NCI-H1048 (cell line): ENCODE measurements at regions not wholly inside any gene's neighbourhood (a gene's known extent, or its start where the extent isn't known, plus 50 kb on each side); places are given as distances from the start of the nearest gene placed in this dataset.

ENCODE experiments used
- DNase-seq: peaks from one replicate; lab custom pipeline; 2025; lab: John Stamatoyannopoulos, UW

DNA sequence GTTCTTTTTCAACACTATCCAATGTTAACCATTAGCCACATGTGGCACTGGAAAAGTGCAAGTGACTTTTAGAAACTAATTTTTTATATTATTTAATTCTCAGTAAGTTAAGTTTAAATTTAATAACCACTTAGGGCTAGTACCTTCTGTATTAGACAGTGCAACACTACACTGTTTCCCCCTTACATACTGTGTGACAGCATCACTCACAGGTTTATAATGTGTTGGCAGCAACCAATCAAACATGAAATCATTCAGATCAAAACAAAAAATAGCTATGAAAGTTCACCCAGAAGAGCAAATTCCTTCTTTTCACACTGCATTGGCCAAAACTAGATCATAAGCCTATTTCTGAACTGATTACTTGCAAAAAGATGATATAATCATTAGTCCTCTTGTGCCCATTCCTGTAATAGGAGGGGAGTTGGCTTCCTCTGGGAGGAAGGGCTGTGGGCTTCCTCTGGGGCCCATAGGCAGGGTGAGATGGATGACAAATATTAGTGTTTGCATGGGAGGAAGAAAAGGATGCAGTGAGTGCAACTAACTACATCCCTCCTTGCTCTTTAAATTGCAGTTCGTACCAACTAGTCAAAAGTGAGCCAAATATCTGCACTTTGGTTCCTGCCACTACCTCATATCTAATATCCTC, 708.1 kb upstream of the RGMB start:
- no peak for DNase-seq

DNA sequence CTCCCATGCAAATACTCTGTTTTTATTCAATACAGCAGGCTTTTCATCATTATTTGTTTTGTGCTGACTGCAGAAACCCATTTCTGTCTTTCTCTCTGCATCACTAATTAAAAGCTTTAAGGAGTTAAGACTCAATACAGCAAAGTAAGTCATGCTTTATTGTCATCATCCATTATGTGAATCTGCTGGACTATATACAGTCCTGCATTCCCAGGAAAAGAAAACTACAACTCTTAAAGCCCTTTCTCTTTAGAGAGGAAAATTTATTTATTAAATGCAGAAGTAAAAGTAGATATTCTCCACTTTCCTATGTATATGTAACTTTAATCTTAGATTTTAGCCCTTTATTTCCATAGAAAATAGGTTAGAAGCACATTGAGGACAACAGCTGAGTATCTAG, 706.6 kb upstream of the RGMB start:
- DNase-seq, result no peak

- DNase-seq, result no peak
Observed at GRCh38 chr5:98069876-98070512, 703.5 kb upstream of the RGMB start.

DNA sequence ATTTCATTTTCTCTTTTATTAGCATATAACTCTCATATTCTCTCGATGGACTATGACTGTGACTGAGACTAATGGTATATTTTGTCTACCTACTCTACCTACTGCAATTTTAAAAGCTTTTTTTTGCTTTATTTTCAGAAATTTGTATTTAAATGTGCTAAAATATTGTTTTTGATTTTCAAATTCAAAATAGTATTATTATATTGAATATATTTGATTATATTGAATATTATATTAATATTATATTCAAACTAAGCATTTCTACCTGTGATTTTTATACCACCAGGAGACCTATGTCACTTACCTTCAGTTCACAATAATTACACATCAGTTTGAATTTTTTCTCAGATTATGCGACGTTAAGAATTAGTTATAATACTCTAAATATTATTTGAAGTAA, 700.5 kb upstream of the RGMB start:
- DNase-seq, result no peak

DNA sequence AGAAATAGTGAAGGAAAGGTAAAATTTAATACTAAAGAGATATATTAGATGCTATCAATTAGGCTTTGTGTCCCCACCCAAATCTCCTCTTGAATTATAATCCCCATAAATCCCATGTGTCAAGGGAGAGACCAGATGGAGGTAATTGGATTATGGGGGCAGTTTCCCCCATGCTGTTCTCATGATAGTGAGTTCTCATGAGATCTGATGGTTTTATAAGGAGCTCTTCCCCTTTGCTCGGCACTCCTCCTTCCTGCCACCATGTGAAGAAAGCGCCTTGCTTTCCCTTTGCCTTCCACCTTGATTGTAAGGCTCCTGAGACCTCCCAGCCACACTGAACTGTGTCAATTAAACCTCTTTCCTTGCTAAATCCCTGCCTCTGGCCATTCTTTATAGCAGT, 697.0 kb upstream of the RGMB start:
- DNase-seq, result no peak

GRCh38 chr5:98085593-98085992, 687.9 kb upstream of the RGMB start:
- no peak for DNase-seq

DNA sequence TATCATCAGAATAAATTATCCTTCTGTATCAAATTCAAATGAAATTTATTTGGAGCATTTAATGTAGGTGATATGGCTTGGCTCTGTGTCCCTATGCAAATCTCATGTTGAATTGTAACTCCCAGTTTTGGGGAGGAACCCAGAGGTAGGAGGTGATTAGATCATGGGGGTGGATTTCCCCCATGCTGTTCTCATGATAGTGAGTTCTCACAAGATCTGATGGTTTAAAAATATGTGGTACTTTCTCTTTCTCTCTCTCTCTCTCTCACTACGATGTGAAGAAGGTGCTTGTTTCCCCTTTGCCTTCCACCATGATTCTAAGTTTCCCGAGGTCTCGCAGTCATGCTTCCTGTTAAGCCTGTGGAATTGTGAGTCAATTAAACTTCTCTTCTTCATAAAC, 678.4 kb upstream of the RGMB start:
- no peak for DNase-seq

GRCh38 chr5:98096155-98096554, 677.3 kb upstream of the RGMB start:
- no peak for DNase-seq

DNA sequence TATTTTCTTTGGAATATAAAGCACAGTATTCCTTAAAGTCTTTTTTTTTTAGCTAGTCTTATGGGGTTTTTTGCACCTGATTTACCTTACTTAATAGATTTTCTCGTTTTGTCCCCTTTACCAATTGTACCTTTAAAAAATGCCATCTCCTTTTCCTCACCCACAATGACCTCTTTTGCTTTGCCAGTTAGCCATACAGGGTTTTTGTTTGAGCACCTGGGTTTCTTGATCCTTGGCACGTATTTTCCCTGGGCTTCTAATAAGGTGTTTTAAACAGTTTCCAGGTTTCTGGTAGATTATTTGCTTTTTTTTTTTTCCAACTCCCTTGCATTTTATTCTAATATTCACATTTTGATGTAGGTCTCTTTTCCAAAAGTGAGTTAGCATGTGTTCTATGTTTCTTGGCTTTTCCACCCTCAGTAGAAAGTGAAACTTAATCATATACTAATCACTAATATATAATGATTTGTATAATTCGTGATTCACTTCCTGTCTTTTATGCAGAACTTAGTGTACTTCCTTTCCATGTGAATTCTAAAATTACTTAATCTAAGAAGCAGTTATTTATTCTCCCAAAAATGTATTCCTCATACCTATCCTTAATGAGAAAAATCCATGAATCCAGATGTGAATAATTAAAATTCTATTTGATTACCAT, 673.9 kb upstream of the RGMB start:
- DNase-seq, result no peak

DNA sequence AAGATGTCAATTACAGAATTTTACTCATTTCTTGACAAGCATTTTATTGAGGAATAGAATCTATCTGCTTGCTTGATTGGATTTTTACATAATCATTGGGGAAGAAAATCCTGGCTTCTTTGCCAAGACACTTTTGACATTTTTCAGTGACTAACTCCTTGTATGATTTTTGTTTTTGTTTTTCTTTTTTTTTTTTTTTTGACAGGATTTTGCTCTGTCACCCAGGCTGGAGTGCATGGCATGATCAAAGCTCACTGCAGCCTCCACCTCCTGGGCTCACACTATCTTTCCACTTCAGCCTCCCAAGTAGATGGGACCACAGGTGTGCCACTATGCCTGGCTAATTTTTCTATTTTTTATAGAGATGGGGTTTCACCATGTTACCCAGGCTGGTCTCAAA, 672.3 kb upstream of the RGMB start:
- DNase-seq, result no peak

GRCh38 chr5:98102936-98103335, 670.5 kb upstream of the RGMB start:
- no peak for DNase-seq

DNA sequence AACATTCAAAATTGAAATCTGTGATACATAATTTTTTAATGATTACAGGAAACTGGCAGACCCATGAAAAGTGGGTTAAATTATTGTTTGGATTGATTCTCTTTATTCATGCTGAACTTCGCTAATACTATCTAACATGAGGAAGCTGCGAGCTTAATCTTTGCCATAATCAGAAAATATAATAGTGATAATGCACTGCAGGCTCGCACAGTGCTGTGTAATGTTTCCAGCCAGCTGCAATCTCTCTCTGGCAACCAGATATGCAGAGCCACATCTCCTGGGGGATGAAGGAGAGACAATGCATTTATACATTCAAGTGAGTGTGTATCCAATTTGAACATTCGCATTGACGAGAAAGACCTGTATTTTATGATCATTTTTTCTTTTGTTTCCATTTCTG, 669.7 kb upstream of the RGMB start:
- no peak for DNase-seq

GRCh38 chr5:98104454-98105188, 668.8 kb upstream of the RGMB start:
- DNase-seq, result no peak

DNA sequence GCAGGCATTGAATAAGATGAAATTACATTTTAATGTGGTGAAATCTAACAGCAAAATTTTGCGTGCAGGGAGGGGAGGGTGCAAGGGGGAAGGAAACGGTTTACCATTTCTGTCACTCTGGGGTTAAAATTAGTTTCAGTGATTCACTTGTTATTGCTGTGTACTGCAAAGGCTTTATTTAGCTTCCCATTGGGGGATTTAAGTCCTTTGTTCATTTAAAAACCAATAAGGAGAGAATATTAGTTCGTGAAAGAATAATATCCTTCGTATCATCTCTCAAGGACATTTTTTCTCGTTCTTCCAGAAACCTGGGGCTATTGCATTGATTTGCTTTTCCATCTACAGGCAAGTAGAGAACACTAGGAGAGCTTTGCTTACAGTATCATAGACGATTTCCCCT, 667.8 kb upstream of the RGMB start:
- DNase-seq, result no peak

DNA sequence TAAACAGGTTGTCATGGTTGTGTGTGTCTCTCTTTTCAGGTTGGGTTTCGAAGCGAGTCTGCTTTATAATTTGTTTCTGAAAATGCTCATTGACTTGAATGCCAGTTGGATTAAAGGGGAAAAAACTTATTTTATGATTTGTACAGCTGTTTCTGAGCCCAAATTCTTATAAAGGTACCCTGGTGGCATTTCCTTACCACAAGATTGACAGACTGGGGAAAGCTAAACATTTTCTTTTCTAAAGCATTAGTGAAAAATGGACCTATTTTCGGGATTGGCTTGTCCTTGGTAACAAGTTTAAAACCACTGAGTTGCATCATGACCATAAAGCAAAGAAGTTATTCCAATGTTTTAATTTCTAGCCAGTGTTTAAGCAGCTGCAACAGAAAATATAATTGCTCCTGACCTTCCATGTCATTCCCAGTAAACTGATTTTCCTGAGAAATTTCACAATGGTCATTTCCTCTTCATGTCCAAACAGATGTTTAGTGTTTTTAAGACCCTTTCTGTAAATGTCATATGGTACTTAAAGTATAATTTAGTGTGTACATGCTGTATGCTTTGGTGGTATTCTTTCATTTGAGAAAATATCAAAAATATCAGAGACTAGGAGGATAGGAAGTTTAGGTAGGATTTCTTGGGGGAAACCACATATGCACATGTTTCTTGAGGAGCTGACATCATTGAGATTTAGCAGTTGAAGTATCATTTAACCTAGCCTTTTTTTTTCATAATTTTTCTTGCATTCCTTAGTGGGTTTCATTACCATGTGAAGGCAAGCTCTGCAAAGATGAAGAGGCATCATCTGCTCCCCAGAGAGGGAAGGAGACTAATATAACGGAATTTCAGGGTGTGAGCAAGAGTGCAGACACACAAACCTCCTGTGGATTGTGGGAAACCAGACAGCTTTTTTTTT, 667.1 kb upstream of the RGMB start:
- no peak for DNase-seq

DNA sequence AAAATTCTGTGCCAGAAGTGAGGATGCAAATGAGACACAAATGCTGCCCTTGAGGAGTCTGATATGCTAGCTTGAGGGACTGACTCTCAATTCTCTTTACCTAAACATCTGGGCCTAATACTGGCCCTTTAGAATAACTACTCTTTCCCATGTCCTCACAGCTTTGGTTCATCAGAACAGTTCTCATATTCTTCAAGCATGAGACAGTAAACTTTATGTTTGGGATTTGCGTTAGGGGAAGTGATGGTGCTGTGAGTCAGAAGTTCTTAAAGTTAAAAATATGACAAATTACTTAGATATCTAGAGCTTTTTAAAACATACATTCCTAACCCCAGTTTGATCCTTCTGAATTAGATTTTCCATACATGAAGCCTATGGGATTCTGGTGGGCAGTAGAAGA, 665.0 kb upstream of the RGMB start:
- no peak for DNase-seq

DNA sequence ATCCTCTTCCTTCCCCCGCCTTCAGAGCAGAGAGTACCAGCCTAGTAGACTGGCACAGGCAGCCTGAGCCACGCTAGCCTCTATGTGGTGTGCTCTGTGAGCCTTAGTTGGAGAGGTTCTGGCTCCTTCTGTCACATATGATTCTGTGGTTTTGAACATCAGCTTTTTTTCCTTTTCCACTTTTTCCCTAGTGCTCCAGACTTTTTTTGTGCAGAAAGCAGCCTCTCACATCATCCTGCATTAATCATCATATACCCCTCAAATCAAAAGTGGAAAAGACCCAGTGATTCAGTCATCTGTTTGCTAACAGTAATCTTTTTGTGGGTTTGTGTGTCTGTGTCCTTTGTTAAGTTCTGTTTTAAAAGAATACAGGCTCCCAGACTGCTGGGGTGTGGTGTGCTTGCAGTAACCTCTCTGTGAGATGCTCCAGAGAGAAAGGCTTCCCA, 663.9 kb upstream of the RGMB start:
- DNase-seq, result no peak

GRCh38 chr5:98110282-98110691, 663.2 kb upstream of the RGMB start:
- no peak for DNase-seq

DNA sequence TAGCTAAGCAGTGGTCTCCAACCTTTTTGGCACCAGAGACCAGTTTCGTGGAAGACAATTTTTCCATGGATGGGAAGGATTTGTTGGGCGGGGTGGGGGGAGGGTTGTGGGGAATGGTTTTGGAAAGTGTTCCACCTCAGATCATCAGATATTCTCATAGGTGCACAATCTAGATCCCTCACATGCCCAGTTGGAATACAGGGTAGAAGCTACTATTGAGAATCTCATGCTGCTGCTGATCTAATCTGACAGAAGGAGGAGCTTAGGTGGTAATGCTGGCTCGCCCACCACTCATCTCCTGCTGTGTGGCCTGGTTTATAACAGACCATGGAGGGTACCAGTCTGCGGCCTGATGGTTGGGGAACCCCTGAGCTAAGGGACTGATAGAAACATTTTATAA, 662.7 kb upstream of the RGMB start:
- DNase-seq, result no peak

GRCh38 chr5:98111686-98112085, 661.8 kb upstream of the RGMB start:
- DNase-seq, result no peak

GRCh38 chr5:98121036-98121936, 652.2 kb upstream of the RGMB start:
- no peak for DNase-seq
